Vagina (tissue), 2 donors: ENCODE measurements at regions not wholly inside any gene's neighbourhood (a gene's known extent, or its start where the extent isn't known, plus 50 kb on each side); places are given as distances from the start of the nearest gene placed in this dataset.

Experiments
- DNase-seq, 2 donors: peaks; one replicate each; pipeline ENCODE4 v3.0.0-alpha.2; 2017; ENCODE audit errors: extremely low spot score in 2 of 2
- H3K27ac ChIP-seq: fragments of 200-600 bp; sonication (generic); one replicate; pipeline ENCODE4 v1.5.1; 2019
- H3K27me3 ChIP-seq: fragments of 200-600 bp; sonication (generic); one replicate; pipeline ENCODE4 v1.5.1; 2019
- H3K36me3 ChIP-seq, 2 donors: fragments of 200-600 bp; sonication (generic); one replicate each; pipeline ENCODE4 v1.5.1; 2017 to 2019
- H3K4me1 ChIP-seq: fragments of 200-600 bp; sonication (generic); one replicate; pipeline ENCODE4 v1.5.1; 2019
- H3K4me3 ChIP-seq, 2 donors: fragments of 200-600 bp; sonication (generic); 1 replicate in 1 of 2; 2 replicates in 1 of 2; pipeline ENCODE4 v1.5.1; 2016 to 2019
- H3K9me3 ChIP-seq: fragments of 200-600 bp; sonication (generic); one replicate; pipeline ENCODE4 v1.5.1; 2019
- POLR2A ChIP-seq, 2 donors: fragments of 450-650 bp; IDR thresholded peaks; one replicate each; pipeline ENCODE4 v1.6.1; 2017; ENCODE audit warnings: antibody characterized with exemption in 2 of 2, mild to moderate bottlenecking in 2 of 2, moderate library complexity in 2 of 2
- POLR2AphosphoS5 ChIP-seq, 2 donors: sonication (generic); formaldehyde crosslinking; IDR thresholded peaks; one replicate each; pipeline ENCODE4 v1.9.0; 2017; ENCODE audit warnings: antibody characterized with exemption in 2 of 2, mild to moderate bottlenecking in 2 of 2, low read depth in 1 of 2; ENCODE audit not compliant: insufficient read depth in 1 of 2
- intact Hi-C: fragments of 100-400 bp; cut with DNase I; formaldehyde crosslinking; loops from one replicate; pipeline ENCODE4 v1.15.1; 2023
- TF ChIP-seq, protein P1 (sequence below), 3 experiments: fragments of 450-650 bp in 2 of 3; fragments of 200-600 bp in 1 of 3; sonication (generic) in 1 of 3; IDR thresholded peaks; one replicate each; pipeline ENCODE4 v1.5.1; 2017 to 2019; ENCODE audit warnings: antibody characterized with exemption in 3 of 3, mild to moderate bottlenecking in 2 of 3, moderate library complexity in 2 of 3

DNA sequence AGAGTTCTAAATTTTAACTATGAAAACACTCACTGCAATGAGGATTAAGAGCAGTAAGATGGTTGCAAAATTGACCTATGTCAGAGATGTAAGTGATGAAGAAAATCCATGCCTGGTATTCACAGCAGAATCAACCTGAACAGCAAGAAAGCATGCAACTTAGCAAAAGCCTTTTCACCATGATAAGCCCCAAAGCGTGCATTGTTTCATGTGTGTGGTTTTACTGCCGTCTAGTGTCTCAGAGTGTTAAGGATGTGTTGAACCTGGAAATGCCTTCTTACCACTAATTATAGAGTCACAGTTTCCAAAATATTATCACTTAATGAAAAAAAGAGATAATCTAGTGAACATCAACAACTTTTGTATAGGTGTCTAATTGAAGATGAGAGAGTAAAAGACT is 415.2 kb upstream of the TRPC7 start:
- Histone ChIP-seq H3K27me3 (no peaks in the 10 kb centered on the region), H3K36me3 (no peaks in the 10 kb centered on the region), H3K4me1 (no peaks in the 10 kb centered on the region), H3K9me3 (no peaks in the 10 kb centered on the region), H3K4me3 (no peak overlapping the region), H3K27ac (no peak overlapping the region)
- intact Hi-C loops, result no loop called here
- TF ChIP-seq POLR2A (IDR thresholded peaks at IDR 0.05) (no peak), POLR2AphosphoS5 (IDR thresholded peaks at IDR 0.05; ENCODE audit: insufficient read depth in 1 of 2, low read depth in 1 of 2) (no peak)
- TF ChIP-seq, protein P1, sequence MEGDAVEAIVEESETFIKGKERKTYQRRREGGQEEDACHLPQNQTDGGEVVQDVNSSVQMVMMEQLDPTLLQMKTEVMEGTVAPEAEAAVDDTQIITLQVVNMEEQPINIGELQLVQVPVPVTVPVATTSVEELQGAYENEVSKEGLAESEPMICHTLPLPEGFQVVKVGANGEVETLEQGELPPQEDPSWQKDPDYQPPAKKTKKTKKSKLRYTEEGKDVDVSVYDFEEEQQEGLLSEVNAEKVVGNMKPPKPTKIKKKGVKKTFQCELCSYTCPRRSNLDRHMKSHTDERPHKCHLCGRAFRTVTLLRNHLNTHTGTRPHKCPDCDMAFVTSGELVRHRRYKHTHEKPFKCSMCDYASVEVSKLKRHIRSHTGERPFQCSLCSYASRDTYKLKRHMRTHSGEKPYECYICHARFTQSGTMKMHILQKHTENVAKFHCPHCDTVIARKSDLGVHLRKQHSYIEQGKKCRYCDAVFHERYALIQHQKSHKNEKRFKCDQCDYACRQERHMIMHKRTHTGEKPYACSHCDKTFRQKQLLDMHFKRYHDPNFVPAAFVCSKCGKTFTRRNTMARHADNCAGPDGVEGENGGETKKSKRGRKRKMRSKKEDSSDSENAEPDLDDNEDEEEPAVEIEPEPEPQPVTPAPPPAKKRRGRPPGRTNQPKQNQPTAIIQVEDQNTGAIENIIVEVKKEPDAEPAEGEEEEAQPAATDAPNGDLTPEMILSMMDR (IDR thresholded peaks at IDR 0.05), result no peak
- no peak for DNase-seq

DNA sequence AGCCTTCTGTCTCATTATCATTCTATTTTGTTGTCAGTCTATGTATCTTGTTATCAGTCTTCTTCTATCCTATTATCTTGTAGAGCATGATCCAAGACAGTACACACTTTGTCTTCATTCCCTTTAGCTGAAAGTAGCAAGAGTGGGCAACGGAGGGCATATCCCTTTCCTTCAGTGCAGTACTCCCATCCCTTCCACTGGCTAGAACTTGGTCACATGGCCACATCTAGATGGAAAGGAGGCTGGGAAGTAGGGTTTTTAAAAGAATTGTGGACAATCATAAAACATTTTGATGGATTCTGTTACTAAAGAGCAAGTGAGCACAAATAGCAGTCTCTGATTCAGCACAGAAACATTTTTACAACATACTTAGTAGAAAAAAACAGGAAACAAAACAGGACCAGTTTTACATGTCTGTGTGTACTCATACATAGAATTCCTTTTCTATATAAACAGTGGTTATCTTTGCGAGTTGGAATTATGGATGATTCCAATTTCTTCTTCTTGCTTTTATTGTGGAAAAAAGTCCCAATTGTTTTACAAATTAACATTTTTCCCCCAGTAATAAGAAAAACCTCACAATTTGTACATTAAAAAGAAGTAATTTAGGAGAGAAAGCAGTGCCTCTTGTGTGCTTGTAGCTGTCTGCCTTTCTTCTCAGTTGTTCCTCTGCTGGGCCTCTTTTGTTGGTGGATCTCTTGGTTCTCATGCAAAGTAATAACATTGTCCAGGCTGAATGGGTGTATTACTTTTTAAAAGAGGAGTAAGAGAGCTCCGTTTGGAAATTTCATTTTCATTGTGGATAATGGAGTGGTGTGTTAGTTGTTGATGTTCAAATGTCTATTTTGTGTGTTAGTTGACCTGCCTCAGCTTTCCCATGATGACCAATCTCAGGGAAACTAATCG is 410.9 kb upstream of the TRPC7 start:
- no peak for DNase-seq
- no peak overlapping the region for H3K27ac ChIP-seq
- intact Hi-C loops, result no loop called here
- no peak overlapping the region for H3K4me3 ChIP-seq
- no peaks in the 10 kb centered on the region for H3K4me1 ChIP-seq
- H3K9me3 ChIP-seq, result no peaks in the 10 kb centered on the region
- TF ChIP-seq POLR2A (IDR thresholded peaks at IDR 0.05) (no peak), POLR2AphosphoS5 (IDR thresholded peaks at IDR 0.05; ENCODE audit: insufficient read depth in 1 of 2, low read depth in 1 of 2) (no peak)
- TF ChIP-seq, protein P1 (IDR thresholded peaks at IDR 0.05), result no peak
- H3K36me3 ChIP-seq, result no peaks in the 10 kb centered on the region
- H3K27me3 ChIP-seq, result no peaks in the 10 kb centered on the region

DNA sequence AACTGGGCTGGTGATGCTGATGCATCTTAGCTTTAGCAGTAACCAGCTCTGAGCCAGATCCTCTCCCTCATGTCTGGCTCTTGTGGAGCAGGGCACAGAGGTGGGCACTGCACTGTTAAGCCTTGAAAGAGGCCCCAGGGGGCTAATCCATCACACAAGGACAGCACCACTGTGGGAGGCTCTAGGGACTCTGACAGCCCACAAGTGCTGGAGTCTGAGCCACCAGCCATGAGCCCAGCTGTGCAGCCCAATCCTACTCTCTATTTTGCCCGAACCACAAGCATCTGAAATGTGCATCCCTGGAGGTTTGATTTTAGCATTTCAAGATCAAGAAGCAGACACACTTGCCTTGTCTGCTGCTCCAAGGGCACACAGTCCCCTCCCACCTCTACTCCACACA is 407.1 kb upstream of the TRPC7 start:
- TF ChIP-seq, protein P1 (IDR thresholded peaks at IDR 0.05), result no peak
- no peak for TF ChIP-seq POLR2A (IDR thresholded peaks at IDR 0.05)
- TF ChIP-seq POLR2AphosphoS5 (IDR thresholded peaks at IDR 0.05; ENCODE audit: insufficient read depth in 1 of 2, low read depth in 1 of 2), result no peak
- Histone ChIP-seq H3K36me3 (no peaks in the 10 kb centered on the region), H3K9me3 (no peaks in the 10 kb centered on the region), H3K4me1 (no peaks in the 10 kb centered on the region), H3K27me3 (no peaks in the 10 kb centered on the region), H3K4me3 (no peak overlapping the region), H3K27ac (no peak overlapping the region)
- intact Hi-C loops, result no loop called here
- peak in 1 of 2 donors; percentile 54 for DNase-seq

DNA sequence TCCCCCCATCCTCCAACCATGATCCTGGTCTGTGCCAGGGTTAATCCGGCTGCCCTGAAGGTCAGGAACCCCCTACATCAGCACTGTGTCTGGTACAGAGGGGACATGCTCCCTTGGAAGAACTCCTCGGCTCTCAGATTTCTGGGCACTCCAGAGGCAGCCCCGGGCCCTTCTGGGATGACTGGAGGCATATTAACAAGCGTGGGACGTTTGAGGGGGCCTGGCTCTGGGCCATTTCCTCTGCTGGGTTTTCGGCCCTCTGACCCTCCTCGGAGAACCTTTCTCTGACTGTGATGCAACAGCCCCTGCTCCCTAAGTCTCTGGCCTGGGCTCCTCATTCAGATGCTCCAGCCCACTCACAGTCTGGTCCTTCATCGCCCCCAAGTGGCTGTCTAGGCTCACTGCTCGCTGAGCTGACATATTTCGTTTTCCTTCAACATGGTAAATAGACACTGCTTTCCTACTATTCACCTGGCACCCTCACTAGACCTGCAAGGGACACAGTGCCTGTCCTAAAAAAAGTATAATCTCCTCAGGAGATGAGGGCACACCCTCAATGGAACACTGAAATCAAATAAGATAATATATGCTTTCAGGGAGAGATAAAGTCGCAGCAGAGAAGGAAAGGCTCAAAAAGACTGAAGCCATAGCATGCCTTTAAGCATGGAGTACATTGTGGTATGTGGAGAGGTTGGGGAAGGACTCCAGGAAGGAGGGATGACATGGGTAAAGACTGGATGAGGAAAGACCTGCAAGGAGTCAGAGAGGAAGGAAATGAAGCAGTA is 404.7 kb upstream of the TRPC7 start:
- Histone ChIP-seq H3K9me3 (no peaks in the 10 kb centered on the region), H3K36me3 (no peaks in the 10 kb centered on the region), H3K27me3 (no peaks in the 10 kb centered on the region), H3K4me1 (no peaks in the 10 kb centered on the region), H3K27ac (no peak overlapping the region), H3K4me3 (no peak overlapping the region)
- intact Hi-C loops, result loop anchor here (10.0 kb wide), 1 partner anchor 525 kb away; no protein-coding TSS in a partner anchor
- TF ChIP-seq, protein P1 (IDR thresholded peaks at IDR 0.05), result peak in 2 of 3 experiments; percentile 69 to 79
- no peak for TF ChIP-seq POLR2AphosphoS5 (IDR thresholded peaks at IDR 0.05; ENCODE audit: insufficient read depth in 1 of 2, low read depth in 1 of 2)
- no peak for TF ChIP-seq POLR2A (IDR thresholded peaks at IDR 0.05)
- DNase-seq, result no peak
